GM21447 (cell line): ENCODE measurements at regions not wholly inside any gene's neighbourhood (a gene's known extent, or its start where the extent isn't known, plus 50 kb on each side); places are given as distances from the start of the nearest gene placed in this dataset.

Experiments used
- ATAC-seq: cut with Tn5 transposase; IDR thresholded peaks from one replicate; pipeline ENCODE4 v1.9.1; 2021; ENCODE audit not compliant: unreplicated experiment

- ATAC-seq: no peak
Measured at GRCh38 chr1:78355656-78356055, 135.1 kb upstream of the PTGFR start.

GRCh38 chr1:78358165-78358564 lies 132.6 kb upstream of the PTGFR start:
- ATAC-seq: no peak

GRCh38 chr1:78359666-78360065 lies 131.1 kb upstream of the PTGFR start:
- ATAC-seq: no peak

- no peak for ATAC-seq
Measured at GRCh38 chr1:78360584-78360983, 130.2 kb upstream of the PTGFR start.

- no peak for ATAC-seq
Measured at GRCh38 chr1:78367700-78368099, 123.1 kb upstream of the PTGFR start.

GRCh38 chr1:78369546-78369945 lies 121.2 kb upstream of the PTGFR start:
- ATAC-seq: no peak

- peak; percentile 71 for ATAC-seq
Measured at GRCh38 chr1:78370356-78370755, 120.4 kb upstream of the PTGFR start.

GRCh38 chr1:78370779-78371482 lies 119.8 kb upstream of the PTGFR start:
- ATAC-seq: peak; percentile 59

GRCh38 chr1:78373676-78374075 lies 117.1 kb upstream of the PTGFR start:
- ATAC-seq: no peak

GRCh38 chr1:78375996-78376395 lies 114.8 kb upstream of the PTGFR start:
- no peak for ATAC-seq

GRCh38 chr1:78377356-78377928 lies 113.3 kb upstream of the PTGFR start:
- peak; percentile 90 for ATAC-seq

- no peak for ATAC-seq
Measured at GRCh38 chr1:78383923-78384322, 106.9 kb upstream of the PTGFR start.

GRCh38 chr1:78385744-78386462 lies 104.9 kb upstream of the PTGFR start:
- ATAC-seq: peak; percentile 93

GRCh38 chr1:78387201-78387600 lies 103.6 kb upstream of the PTGFR start:
- ATAC-seq: no peak

GRCh38 chr1:78387871-78388270 lies 102.9 kb upstream of the PTGFR start:
- ATAC-seq: no peak

GRCh38 chr1:78388275-78388674 lies 102.5 kb upstream of the PTGFR start:
- ATAC-seq: no peak

- ATAC-seq: no peak
Measured at GRCh38 chr1:78401148-78401547, 89.6 kb upstream of the PTGFR start.

GRCh38 chr1:78408192-78408591 lies 82.6 kb upstream of the PTGFR start:
- ATAC-seq: no peak

- no peak for ATAC-seq
Measured at GRCh38 chr1:78408810-78409209, 82.0 kb upstream of the PTGFR start.

- no peak for ATAC-seq
Measured at GRCh38 chr1:78410643-78411042, 80.1 kb upstream of the PTGFR start.

GRCh38 chr1:78411707-78412106 lies 79.1 kb upstream of the PTGFR start:
- no peak for ATAC-seq

- ATAC-seq: no peak
Measured at GRCh38 chr1:78415165-78415564, 75.6 kb upstream of the PTGFR start.
